ENCODE measurements at regions not wholly inside any gene's neighbourhood (a gene's known extent, or its start where the extent isn't known, plus 50 kb on each side); places are given as distances from the start of the nearest gene placed in this dataset.

GRCh38 chr7:108985037-108985436 is 415.4 kb downstream of the DNAJB9 start:
- H3K27ac ChIP-seq (ENCODE audit: extremely low read depth, low read depth, low read length), result no peak overlapping the region
- CTCF ChIA-PET, result no interaction called here
- no peaks in the 10 kb centered on the region for H3K4me1 ChIP-seq (ENCODE audit: control insufficient read depth, insufficient read depth, low read length)

DNA sequence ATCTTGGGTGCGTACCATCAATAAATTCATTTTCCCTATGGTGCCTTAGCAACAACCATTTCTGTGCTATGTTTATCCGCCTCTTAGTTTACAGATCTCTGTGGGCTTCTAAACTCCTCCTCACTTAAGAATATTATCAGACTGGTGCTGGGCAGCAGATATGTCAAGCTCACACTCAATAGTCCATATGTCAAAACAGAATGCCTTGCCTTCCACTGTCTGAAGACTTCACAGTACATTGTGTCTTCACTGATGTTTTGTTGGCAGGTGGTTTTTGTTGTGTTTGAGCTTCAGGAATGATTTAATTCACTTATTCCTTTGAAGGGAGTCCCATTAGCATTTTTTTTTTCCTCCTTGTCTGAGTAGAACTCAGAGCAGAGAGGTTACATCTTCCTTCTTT is 419.6 kb downstream of the DNAJB9 start:
- H3K36me3 ChIP-seq (ENCODE audit: control insufficient read depth in 2 of 2, insufficient read depth in 1 of 2, low read length in 2 of 2), result no peaks in the 10 kb centered on the region
- TF ChIP-seq ZNF341 (tag by site-specific recombination; IDR thresholded peaks at IDR 0.05; ENCODE audit: low read depth) (no peak), ZNF449 (tag by site-specific recombination; IDR thresholded peaks at IDR 0.05) (no peak), ZNF660 (tag by site-specific recombination; IDR thresholded peaks at IDR 0.05) (no peak), RBAK (tag by site-specific recombination; IDR thresholded peaks at IDR 0.05) (no peak), ZNF16 (tag by site-specific recombination; IDR thresholded peaks at IDR 0.05; ENCODE audit: low read depth) (no peak), ZXDB (tag by site-specific recombination; IDR thresholded peaks at IDR 0.05) (no peak), ZNF426 (tag by site-specific recombination; IDR thresholded peaks at IDR 0.05) (no peak), ZNF248 (tag by site-specific recombination; IDR thresholded peaks at IDR 0.05) (no peak), ZNF830 (tag by site-specific recombination; IDR thresholded peaks at IDR 0.05; ENCODE audit: low read depth) (no peak), ZNF184 (tag by site-specific recombination; IDR thresholded peaks at IDR 0.05) (no peak), ZNF677 (tag by site-specific recombination; IDR thresholded peaks at IDR 0.05) (no peak), PRDM1 (tag by site-specific recombination; IDR thresholded peaks at IDR 0.05) (no peak), PATZ1 (tag by site-specific recombination; IDR thresholded peaks at IDR 0.05) (no peak), WT1 (tag by site-specific recombination; IDR thresholded peaks at IDR 0.05) (no peak), ZNF138 (tag by site-specific recombination; IDR thresholded peaks at IDR 0.05; ENCODE audit: borderline replicate concordance) (no peak)
- TF ChIP-seq, protein P1, sequence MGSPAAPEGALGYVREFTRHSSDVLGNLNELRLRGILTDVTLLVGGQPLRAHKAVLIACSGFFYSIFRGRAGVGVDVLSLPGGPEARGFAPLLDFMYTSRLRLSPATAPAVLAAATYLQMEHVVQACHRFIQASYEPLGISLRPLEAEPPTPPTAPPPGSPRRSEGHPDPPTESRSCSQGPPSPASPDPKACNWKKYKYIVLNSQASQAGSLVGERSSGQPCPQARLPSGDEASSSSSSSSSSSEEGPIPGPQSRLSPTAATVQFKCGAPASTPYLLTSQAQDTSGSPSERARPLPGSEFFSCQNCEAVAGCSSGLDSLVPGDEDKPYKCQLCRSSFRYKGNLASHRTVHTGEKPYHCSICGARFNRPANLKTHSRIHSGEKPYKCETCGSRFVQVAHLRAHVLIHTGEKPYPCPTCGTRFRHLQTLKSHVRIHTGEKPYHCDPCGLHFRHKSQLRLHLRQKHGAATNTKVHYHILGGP (tag by site-specific recombination; IDR thresholded peaks at IDR 0.05), result no peak
- TF ChIP-seq, protein P2, sequence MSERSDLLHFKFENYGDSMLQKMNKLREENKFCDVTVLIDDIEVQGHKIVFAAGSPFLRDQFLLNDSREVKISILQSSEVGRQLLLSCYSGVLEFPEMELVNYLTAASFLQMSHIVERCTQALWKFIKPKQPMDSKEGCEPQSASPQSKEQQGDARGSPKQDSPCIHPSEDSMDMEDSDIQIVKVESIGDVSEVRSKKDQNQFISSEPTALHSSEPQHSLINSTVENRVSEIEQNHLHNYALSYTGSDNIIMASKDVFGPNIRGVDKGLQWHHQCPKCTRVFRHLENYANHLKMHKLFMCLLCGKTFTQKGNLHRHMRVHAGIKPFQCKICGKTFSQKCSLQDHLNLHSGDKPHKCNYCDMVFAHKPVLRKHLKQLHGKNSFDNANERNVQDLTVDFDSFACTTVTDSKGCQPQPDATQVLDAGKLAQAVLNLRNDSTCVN (tag by site-specific recombination; optimal IDR thresholded peaks at IDR 0.05), result no peak
- ChIA-PET CTCF (no interaction called here), POLR2A (no interaction called here)
- H3K4me1 ChIP-seq (ENCODE audit: control insufficient read depth, insufficient read depth, low read length), result no peaks in the 10 kb centered on the region
- H3K9me3 ChIP-seq (ENCODE audit: control insufficient read depth, insufficient read depth, low read depth, low read length), result no peaks in the 10 kb centered on the region
- no peak overlapping the region for H3K4me3 ChIP-seq (ENCODE audit: low read depth, low read length)
- H3K27ac ChIP-seq (ENCODE audit: extremely low read depth, low read depth, low read length), result no peak overlapping the region

More at GRCh38 chr7:108985037-108985436, 415.4 kb downstream of the DNAJB9 start:
- no peak for TF ChIP-seq MZF1 (tag by site-specific recombination; IDR thresholded peaks at IDR 0.05; ENCODE audit: borderline replicate concordance)
- no peak for TF ChIP-seq ZNF239 (tag by site-specific recombination; IDR thresholded peaks at IDR 0.05)
- no peak for TF ChIP-seq SP3 (tag by site-specific recombination; IDR thresholded peaks at IDR 0.05)
- TF ChIP-seq ZNF2 (tag by site-specific recombination; IDR thresholded peaks at IDR 0.05), result no peak
- TF ChIP-seq HOXD13 (CRISPR knock-in tag; IDR thresholded peaks at IDR 0.05; ENCODE audit: borderline replicate concordance), result no peak
- TF ChIP-seq, protein P3, sequence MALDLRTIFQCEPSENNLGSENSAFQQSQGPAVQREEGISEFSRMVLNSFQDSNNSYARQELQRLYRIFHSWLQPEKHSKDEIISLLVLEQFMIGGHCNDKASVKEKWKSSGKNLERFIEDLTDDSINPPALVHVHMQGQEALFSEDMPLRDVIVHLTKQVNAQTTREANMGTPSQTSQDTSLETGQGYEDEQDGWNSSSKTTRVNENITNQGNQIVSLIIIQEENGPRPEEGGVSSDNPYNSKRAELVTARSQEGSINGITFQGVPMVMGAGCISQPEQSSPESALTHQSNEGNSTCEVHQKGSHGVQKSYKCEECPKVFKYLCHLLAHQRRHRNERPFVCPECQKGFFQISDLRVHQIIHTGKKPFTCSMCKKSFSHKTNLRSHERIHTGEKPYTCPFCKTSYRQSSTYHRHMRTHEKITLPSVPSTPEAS (tag by site-specific recombination; IDR thresholded peaks at IDR 0.05), result no peak
- TF ChIP-seq ZNF558 (tag by site-specific recombination; IDR thresholded peaks at IDR 0.05), result no peak
- TF ChIP-seq SCRT1 (tag by site-specific recombination; IDR thresholded peaks at IDR 0.05; ENCODE audit: borderline replicate concordance), result no peak
- no peak for TF ChIP-seq GLIS1 (tag by site-specific recombination; IDR thresholded peaks at IDR 0.05)
- no peak for TF ChIP-seq ZNF701 (tag by site-specific recombination; IDR thresholded peaks at IDR 0.05)
- no peak for TF ChIP-seq FEZF1 (tag by site-specific recombination; IDR thresholded peaks at IDR 0.05)
- TF ChIP-seq ZFP37 (tag by site-specific recombination; IDR thresholded peaks at IDR 0.05), result no peak
- no peak for TF ChIP-seq GLI4 (tag by site-specific recombination; IDR thresholded peaks at IDR 0.05)
- TF ChIP-seq ZNF473 (tag by site-specific recombination; IDR thresholded peaks at IDR 0.05), result no peak
- no peak for TF ChIP-seq ZBTB7A (tag by site-specific recombination; IDR thresholded peaks at IDR 0.05; ENCODE audit: low read depth)
- TF ChIP-seq, protein P4, sequence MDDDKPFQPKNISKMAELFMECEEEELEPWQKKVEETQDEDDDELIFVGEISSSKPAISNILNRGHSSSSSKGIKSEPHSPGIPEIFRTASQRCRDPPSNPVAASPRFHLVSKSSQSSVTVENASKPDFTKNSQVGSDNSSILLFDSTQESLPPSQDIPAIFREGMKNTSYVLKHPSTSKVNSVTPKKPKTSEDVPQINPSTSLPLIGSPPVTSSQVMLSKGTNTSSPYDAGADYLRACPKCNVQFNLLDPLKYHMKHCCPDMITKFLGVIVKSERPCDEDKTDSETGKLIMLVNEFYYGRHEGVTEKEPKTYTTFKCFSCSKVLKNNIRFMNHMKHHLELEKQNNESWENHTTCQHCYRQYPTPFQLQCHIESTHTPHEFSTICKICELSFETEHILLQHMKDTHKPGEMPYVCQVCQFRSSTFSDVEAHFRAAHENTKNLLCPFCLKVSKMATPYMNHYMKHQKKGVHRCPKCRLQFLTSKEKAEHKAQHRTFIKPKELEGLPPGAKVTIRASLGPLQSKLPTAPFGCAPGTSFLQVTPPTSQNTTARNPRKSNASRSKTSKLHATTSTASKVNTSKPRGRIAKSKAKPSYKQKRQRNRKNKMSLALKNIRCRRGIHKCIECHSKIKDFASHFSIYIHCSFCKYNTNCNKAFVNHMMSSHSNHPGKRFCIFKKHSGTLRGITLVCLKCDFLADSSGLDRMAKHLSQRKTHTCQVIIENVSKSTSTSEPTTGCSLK (tag by site-specific recombination; IDR thresholded peaks at IDR 0.05), result no peak
- TF ChIP-seq ZSCAN16 (tag by site-specific recombination; IDR thresholded peaks at IDR 0.05), result no peak
- Histone ChIP-seq H3K36me3 (ENCODE audit: control insufficient read depth in 2 of 2, insufficient read depth in 1 of 2, low read length in 2 of 2) (no peaks in the 10 kb centered on the region), H3K4me3 (ENCODE audit: low read depth, low read length) (no peak overlapping the region), H3K9me3 (ENCODE audit: control insufficient read depth, insufficient read depth, low read depth, low read length) (no peaks in the 10 kb centered on the region)
- POLR2A ChIA-PET, result no interaction called here
